ENCODE measurements at regions not wholly inside any gene's neighbourhood (a gene's known extent, or its start where the extent isn't known, plus 50 kb on each side); places are given as distances from the start of the nearest gene placed in this dataset.

DNA sequence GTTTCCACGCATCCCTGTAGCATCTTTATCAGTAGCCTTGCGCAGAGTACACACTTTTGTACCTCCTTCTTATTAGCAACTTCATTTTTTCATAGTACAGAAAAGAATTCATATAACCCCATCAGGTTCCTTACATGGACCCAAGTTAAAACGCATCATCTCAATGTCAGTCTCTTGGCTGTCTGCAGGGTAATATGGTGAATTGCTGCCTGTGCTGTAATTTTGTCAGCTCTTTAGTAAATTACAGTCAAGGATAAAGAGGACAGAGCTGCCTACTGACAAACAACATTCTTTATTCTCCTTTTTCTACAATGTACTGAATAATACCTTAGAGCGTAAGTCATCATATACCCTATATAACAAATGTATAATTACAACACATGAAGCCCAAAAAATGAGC is 222.5 kb downstream of the MRPL39 start:
- no peak overlapping the region for H3K27ac ChIP-seq (replicated peaks)
- no peaks in the 10 kb centered on the region for H3K9me3 ChIP-seq (replicated peaks)
- peaks cover 16% of the 10 kb centered on the region for H3K27me3 ChIP-seq (ENCODE audit: low read depth)
- no peaks in the 10 kb centered on the region for H3K36me3 ChIP-seq
- H3K4me3 ChIP-seq, result no peak overlapping the region
- H3K4me1 ChIP-seq, result no peaks in the 10 kb centered on the region
- no peak for DNase-seq
- TF ChIP-seq, protein P1, sequence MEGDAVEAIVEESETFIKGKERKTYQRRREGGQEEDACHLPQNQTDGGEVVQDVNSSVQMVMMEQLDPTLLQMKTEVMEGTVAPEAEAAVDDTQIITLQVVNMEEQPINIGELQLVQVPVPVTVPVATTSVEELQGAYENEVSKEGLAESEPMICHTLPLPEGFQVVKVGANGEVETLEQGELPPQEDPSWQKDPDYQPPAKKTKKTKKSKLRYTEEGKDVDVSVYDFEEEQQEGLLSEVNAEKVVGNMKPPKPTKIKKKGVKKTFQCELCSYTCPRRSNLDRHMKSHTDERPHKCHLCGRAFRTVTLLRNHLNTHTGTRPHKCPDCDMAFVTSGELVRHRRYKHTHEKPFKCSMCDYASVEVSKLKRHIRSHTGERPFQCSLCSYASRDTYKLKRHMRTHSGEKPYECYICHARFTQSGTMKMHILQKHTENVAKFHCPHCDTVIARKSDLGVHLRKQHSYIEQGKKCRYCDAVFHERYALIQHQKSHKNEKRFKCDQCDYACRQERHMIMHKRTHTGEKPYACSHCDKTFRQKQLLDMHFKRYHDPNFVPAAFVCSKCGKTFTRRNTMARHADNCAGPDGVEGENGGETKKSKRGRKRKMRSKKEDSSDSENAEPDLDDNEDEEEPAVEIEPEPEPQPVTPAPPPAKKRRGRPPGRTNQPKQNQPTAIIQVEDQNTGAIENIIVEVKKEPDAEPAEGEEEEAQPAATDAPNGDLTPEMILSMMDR (IDR thresholded peaks at IDR 0.05; ENCODE audit: borderline replicate concordance), result no peak
- intact Hi-C loops (cut with micrococcal nuclease), result no loop called here

DNA sequence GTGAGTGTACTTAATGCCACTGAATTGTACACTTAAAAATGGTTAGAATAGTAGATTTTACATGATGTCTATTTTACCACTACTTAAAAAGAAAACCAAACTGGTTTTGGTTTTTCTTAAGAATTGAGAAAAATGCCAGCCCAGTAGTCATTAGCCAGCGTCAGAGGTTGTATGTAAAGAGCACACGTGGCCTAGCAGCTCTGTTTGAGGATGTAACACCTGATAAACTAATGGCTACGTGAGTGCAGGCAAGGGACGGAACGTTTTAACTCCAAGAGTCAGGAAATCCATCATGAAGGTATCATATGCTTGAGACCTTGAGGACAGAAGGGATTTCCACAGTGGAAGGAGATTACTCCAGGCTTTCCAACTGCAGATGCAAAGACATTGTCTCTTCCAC is 223.7 kb downstream of the MRPL39 start:
- intact Hi-C loops (cut with micrococcal nuclease), result no loop called here

DNA sequence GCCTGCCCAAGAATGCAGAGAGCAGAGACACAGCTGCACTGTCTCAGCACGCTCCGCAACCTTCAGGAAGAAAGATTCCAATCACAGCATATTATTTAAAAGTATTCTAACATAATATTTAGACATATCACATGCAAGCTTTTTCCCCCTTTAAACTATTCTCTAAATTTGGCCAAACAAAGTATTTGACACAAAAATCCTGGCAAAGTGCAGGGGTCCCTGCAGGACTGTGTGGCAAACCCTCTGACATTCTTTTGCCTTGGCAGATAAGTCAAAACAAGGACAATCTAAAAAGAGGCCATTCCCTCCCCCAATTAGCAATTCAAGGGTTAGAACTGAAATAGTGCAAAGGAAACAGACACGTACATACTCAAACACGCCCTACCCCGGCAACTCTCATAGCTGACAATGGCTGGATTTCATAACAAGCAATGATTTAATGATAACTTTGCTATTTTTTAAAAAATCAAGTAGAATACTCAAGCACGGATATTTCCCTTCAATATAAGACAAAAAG is 225.3 kb downstream of the MRPL39 start:
- Histone ChIP-seq H3K27me3 (ENCODE audit: low read depth) (peaks cover 5% of the 10 kb centered on the region), H3K4me1 (no peaks in the 10 kb centered on the region), H3K36me3 (no peaks in the 10 kb centered on the region), H3K4me3 (no peak overlapping the region), H3K9me3 (replicated peaks) (peaks cover 14% of the 10 kb centered on the region), H3K27ac (replicated peaks) (no peak overlapping the region)
- no peak for DNase-seq
- TF ChIP-seq, protein P1 (IDR thresholded peaks at IDR 0.05; ENCODE audit: borderline replicate concordance), result no peak
- intact Hi-C loops (cut with micrococcal nuclease), result no loop called here

More for the DNA sequence above, 223.7 kb downstream of the MRPL39 start:
- Histone ChIP-seq H3K9me3 (replicated peaks) (peaks cover 6% of the 10 kb centered on the region), H3K36me3 (no peaks in the 10 kb centered on the region), H3K27ac (replicated peaks) (no peak overlapping the region), H3K4me1 (no peaks in the 10 kb centered on the region), H3K4me3 (no peak overlapping the region), H3K27me3 (ENCODE audit: low read depth) (peaks cover 15% of the 10 kb centered on the region)
- TF ChIP-seq, protein P1 (IDR thresholded peaks at IDR 0.05; ENCODE audit: borderline replicate concordance), result no peak
- DNase-seq, result no peak

DNA sequence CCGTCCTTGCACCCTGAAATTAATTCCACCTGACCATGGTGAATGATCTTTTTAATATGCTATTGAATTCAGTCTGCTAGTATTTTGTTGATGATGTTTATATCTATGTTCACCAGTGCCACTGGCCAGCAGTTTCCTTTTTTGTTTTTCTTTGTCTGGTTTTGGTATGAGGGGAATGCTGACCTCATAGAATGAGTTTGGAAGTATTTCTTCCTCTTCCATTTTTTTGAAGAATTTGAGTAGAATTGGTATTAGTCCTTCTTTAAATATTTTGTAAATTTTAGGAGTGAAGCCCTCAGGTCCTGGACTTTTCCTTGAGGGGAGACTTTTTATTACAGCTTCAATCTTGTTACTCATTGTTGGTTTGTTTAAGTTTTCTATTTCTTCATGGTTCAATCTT is 231.6 kb downstream of the MRPL39 start:
- no peak for DNase-seq
- peaks cover 14% of the 10 kb centered on the region for H3K9me3 ChIP-seq (replicated peaks)
- peaks cover 3% of the 10 kb centered on the region for H3K27me3 ChIP-seq (ENCODE audit: low read depth)
- no peaks in the 10 kb centered on the region for H3K4me1 ChIP-seq
- H3K36me3 ChIP-seq, result no peaks in the 10 kb centered on the region
- H3K4me3 ChIP-seq, result no peak overlapping the region
- intact Hi-C loops (cut with micrococcal nuclease), result no loop called here
- TF ChIP-seq, protein P1 (IDR thresholded peaks at IDR 0.05; ENCODE audit: borderline replicate concordance), result no peak
- no peak overlapping the region for H3K27ac ChIP-seq (replicated peaks)

DNA sequence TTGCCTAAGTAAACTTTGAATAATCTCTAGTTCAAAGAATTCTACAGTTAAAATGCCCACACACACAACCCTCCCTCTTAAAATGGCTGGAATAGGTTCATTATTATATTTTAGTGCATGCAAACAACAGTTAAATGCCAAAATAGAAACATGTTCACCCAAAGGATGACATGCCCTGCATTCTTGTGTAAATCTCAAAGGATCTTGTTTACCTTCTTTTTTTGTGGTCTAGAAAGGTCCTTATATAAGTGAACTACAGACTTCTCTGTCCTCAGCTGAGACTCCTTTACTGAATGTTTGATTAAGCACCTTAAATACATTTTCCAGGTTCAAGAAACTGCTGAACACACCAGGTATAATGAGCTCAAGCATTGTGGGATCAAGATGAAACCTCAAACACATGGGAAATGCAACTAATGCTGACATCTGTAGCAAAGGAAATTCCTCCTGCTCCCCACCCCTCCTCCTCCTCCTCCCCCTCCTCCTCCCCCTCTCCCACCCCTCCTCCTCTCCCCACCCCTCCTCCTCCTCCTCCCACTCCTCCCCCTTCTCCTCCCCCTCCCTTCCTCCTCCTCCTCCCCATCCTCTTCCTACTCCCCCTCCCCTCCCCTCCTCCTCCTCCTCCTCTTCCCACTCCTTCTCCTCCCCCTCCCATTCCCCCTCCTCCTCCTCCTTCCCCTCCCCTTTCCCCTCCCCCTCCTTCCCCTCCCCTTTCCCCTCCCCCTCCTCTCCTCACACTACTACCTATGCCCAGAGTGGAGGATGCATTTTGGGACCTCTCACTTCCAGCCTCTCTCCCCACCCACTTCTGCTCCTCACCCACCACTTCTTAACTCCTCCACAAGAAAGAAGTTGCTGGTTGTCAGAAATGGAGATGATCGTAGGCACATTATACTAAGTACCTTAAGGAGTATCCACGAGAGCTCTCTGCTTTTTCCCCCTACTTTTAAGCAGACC is 233.9 kb downstream of the MRPL39 start:
- intact Hi-C loops (cut with micrococcal nuclease), result no loop called here

More for the DNA sequence above, 233.9 kb downstream of the MRPL39 start:
- Histone ChIP-seq H3K9me3 (replicated peaks) (peaks cover 8% of the 10 kb centered on the region), H3K4me1 (no peaks in the 10 kb centered on the region), H3K27me3 (ENCODE audit: low read depth) (no peaks in the 10 kb centered on the region), H3K36me3 (no peaks in the 10 kb centered on the region), H3K4me3 (no peak overlapping the region), H3K27ac (replicated peaks) (no peak overlapping the region)
- TF ChIP-seq, protein P1 (IDR thresholded peaks at IDR 0.05; ENCODE audit: borderline replicate concordance), result no peak
- DNase-seq, result no peak

All from left ventricle myocardium inferior (tissue), 1 donor.